ENCODE measurements at regions not wholly inside any gene's neighbourhood (a gene's known extent, or its start where the extent isn't known, plus 50 kb on each side); places are given as distances from the start of the nearest gene placed in this dataset.

- no peak for DNase-seq (ENCODE audit: low read depth)
These were observed 101.2 kb upstream of the POT1 start for GRCh38 chr7:125030756-125031387.

DNA sequence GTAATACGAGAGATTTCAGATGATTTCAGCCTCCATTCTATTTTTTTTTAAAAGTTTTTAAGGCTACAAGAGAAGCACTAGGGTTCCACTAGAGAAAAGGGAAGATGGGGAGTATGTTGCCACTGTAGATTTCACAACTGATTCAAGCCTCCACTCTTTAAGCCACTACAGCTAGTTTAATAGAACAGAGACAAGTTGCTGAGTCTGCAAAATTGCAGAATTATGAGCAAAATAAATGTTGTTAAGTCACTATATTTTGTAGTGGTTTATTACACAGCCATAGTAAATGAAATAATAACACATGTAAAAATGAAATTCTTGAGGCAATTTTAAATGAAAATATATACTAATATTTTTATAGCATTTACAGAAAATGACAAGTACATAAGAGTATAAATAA is 96.0 kb upstream of the POT1 start:
- DNase-seq (ENCODE audit: low read depth) = no peak

DNA sequence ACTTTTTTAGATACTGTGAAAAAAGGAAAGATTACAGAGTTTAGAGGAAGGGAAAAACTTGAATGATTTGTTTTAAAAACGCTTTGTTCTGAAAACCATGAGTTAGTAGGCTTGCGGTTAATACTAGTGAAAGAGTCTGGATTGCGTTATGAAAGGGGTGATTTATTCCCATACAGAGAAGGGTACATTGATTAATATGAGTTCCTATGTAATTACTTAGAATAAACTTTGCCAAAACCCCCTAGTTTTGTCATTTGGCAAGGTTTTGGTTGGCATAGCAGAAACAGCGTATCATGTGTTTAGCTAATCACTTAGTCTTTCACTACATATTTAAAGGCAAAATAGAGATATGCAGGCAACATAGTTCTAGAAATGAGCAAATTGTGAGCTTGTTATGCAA is 91.2 kb upstream of the POT1 start:
- DNase-seq (ENCODE audit: low read depth) = no peak

DNA sequence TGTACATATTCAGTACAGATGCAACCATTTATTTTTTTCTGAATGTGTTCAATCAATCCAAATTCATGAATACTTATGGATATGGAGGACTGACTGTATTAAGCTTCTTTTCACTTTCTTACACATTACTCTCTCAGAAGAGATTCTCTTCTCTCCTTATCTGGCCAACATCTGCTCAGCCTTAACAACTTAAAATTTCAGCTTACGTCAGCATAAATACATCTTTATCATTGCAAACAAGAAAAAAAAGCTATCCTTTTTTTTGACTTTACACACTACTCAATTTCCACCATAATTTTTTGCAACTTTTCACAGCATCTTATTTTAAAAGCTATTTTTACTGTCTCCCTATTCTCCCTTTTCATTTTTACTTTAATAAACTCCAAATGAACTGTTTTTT is 80.9 kb upstream of the POT1 start:
- DNase-seq (ENCODE audit: low read depth) = no peak

- DNase-seq (ENCODE audit: low read depth) = peak; percentile 51
These were observed 67.2 kb upstream of the POT1 start for GRCh38 chr7:124996778-124997177.

DNA sequence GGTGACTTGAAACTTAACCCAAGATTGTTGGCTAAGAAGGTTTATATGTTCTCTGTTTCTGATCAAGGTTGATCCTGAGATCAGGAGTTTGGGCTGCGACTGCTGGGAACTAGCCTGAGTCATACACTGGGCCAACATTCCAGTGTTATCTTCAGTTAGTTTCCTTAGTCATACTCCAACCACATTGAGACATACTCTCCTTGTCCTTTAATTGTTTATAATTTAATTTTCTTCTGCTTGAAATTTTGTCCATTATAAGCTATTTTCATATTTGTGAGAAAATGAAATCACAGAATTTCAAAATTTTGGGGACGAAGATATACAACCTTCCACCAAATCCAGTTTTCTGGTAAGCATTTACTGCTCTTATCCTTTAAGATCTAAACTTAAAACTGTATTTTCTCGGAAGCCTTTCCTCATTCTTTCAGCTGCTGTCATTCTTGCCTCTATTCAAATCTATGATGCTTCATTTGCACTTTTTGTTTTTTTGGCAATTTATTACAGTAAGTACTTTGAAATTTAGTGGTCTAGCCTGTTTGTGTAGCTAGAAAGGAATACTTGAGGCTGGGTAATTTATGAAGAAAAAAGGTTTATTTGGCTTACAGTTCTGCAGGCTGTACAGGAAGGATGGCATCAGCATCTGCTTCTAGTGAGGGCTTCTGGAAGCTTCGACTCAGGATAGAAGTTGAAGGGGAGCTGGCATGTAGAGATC is 63.4 kb upstream of the POT1 start:
- peak; percentile 95 for DNase-seq (ENCODE audit: low read depth)

DNA sequence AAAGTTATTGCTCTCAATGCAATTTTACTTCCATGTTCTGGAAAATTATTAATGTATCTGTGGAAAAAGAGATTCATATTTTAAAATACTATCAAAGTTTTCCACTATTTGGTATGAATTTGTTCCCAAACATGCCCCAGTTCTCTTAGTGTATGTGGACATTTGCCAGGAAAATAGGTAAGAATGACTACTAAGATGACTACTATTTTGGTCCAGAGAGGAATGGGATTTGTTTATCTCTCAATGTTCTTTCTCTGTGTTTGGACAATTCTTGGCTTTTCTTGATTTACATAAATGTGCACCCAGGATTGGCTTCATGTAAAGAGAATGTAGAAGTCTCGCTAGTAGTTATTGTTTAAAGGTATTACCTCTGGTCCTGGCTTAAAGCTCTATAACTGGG is 60.3 kb upstream of the POT1 start:
- peak; percentile 10 for DNase-seq (ENCODE audit: low read depth)
